Ishikawa (cell line): ENCODE measurements at regions not wholly inside any gene's neighbourhood (a gene's known extent, or its start where the extent isn't known, plus 50 kb on each side); places are given as distances from the start of the nearest gene placed in this dataset.

ENCODE experiments used
- CEBPB ChIP-seq: IDR thresholded peaks from 2 replicates; pipeline ENCODE4 v1.6.1; 2012
- CREB1 ChIP-seq: IDR thresholded peaks from 2 replicates; pipeline ENCODE4 v1.6.1; 2012; ENCODE audit warnings: low read depth
- EGR1 ChIP-seq: IDR thresholded peaks from 2 replicates; pipeline ENCODE4 v1.6.1; 2012
- EP300 ChIP-seq: IDR thresholded peaks from 2 replicates; pipeline ENCODE4 v1.6.1; 2012; ENCODE audit warnings: borderline replicate concordance
- FOXM1 ChIP-seq: IDR thresholded peaks from 2 replicates; pipeline ENCODE4 v1.6.1; 2012; ENCODE audit warnings: low read depth, borderline replicate concordance
- MAX ChIP-seq: IDR thresholded peaks from 2 replicates; pipeline ENCODE4 v1.6.1; 2012
- NFIC ChIP-seq: IDR thresholded peaks from 2 replicates; pipeline ENCODE4 v1.6.1; 2012
- RAD21 ChIP-seq: IDR thresholded peaks from 2 replicates; pipeline ENCODE4 v1.6.1; 2012; ENCODE audit warnings: low read depth
- TAF1 ChIP-seq: IDR thresholded peaks from 2 replicates; pipeline ENCODE4 v1.6.1; 2012; ENCODE audit warnings: low read depth, mild to moderate bottlenecking
- TCF12 ChIP-seq: IDR thresholded peaks from 2 replicates; pipeline ENCODE4 v1.6.1; 2012; ENCODE audit warnings: low read depth
- TEAD4 ChIP-seq: IDR thresholded peaks from 2 replicates; pipeline ENCODE4 v1.6.1; 2012
- USF1 ChIP-seq: IDR thresholded peaks from 2 replicates; pipeline ENCODE4 v1.6.1; 2012
- YY1 ChIP-seq: IDR thresholded peaks from 2 replicates; pipeline ENCODE4 v1.6.1; 2012; ENCODE audit warnings: low read depth
- ZBTB7A ChIP-seq: IDR thresholded peaks from 2 replicates; pipeline ENCODE4 v1.6.1; 2012; ENCODE audit warnings: low read depth
- TF ChIP-seq, protein P1 (sequence below): IDR thresholded peaks from 2 replicates; pipeline ENCODE4 v1.6.1; 2012; ENCODE audit warnings: low read depth, mild to moderate bottlenecking

DNA sequence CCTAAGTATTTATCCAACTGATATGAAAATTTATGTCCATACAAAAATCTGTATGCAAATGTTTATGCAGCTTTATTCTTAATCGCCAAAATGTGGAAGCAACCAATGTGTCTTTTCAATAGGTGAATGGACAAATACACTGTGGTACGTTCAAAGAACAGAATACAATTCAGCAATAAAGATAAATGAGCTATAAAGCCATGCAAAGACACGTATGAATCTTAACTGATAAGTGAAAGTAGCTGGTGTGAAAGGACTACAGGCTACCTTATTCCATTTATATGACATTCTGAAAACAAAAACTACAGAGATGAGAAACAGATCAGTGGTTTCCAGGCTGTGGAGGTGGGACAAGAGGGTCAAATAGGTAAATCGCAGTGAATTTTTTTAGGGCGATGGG, 419.6 kb upstream of the B3GALT2 start:
- TF ChIP-seq NFIC (no peak), EP300 (no peak), TEAD4 (no peak), TCF12 (no peak), EGR1 (no peak), TAF1 (no peak), MAX (no peak), CEBPB (no peak), ZBTB7A (no peak), RAD21 (no peak), YY1 (no peak), FOXM1 (no peak)
- TF ChIP-seq, protein P1, sequence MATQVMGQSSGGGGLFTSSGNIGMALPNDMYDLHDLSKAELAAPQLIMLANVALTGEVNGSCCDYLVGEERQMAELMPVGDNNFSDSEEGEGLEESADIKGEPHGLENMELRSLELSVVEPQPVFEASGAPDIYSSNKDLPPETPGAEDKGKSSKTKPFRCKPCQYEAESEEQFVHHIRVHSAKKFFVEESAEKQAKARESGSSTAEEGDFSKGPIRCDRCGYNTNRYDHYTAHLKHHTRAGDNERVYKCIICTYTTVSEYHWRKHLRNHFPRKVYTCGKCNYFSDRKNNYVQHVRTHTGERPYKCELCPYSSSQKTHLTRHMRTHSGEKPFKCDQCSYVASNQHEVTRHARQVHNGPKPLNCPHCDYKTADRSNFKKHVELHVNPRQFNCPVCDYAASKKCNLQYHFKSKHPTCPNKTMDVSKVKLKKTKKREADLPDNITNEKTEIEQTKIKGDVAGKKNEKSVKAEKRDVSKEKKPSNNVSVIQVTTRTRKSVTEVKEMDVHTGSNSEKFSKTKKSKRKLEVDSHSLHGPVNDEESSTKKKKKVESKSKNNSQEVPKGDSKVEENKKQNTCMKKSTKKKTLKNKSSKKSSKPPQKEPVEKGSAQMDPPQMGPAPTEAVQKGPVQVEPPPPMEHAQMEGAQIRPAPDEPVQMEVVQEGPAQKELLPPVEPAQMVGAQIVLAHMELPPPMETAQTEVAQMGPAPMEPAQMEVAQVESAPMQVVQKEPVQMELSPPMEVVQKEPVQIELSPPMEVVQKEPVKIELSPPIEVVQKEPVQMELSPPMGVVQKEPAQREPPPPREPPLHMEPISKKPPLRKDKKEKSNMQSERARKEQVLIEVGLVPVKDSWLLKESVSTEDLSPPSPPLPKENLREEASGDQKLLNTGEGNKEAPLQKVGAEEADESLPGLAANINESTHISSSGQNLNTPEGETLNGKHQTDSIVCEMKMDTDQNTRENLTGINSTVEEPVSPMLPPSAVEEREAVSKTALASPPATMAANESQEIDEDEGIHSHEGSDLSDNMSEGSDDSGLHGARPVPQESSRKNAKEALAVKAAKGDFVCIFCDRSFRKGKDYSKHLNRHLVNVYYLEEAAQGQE, result no peak

GRCh38 chr1:193602705-193603104, 416.3 kb upstream of the B3GALT2 start:
- TF ChIP-seq ZBTB7A (no peak), USF1 (no peak), MAX (no peak), TEAD4 (no peak), NFIC (no peak), FOXM1 (no peak), YY1 (no peak), RAD21 (no peak), TAF1 (no peak), CEBPB (no peak), TCF12 (no peak), EGR1 (no peak), CREB1 (no peak), EP300 (no peak)

DNA sequence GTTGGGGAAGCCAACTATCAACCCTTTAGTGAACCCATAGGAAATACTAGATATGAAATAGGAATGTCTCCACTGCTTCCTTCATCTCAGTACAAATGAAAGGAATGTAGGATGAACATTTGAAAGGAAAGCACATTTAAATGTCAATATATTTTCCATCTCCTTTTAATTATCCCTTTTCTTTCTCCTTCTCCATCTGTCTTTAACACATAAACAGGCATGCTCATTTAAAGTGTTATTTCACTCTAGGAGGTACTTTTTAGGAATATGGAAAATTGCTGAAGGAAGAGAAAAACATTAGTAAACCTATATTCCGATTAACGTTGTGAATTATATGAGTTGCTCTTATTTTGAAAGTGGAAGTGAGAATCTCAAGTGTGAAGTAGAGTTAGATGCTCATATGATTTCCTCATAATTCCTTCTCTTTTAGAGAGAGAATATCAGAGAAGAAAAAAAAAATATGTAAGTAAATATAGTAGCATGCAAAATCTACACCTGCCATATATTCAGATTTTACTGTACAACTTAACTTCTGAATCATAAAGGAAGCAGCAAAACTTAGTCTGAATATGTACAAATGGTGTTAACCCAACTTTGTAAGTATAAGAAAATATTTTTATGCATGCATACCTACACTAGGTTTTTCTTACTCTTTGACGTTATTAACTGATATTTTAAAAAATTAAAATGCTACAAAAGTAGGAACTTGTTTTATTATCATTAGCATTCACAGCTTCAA, 406.9 kb upstream of the B3GALT2 start:
- TF ChIP-seq EGR1 (no peak), USF1 (no peak), MAX (no peak), EP300 (no peak), TAF1 (no peak), RAD21 (no peak), TCF12 (no peak), ZBTB7A (no peak), YY1 (no peak), CEBPB (no peak), NFIC (no peak), CREB1 (no peak), TEAD4 (no peak), FOXM1 (no peak)
- TF ChIP-seq, protein P1, result no peak

DNA sequence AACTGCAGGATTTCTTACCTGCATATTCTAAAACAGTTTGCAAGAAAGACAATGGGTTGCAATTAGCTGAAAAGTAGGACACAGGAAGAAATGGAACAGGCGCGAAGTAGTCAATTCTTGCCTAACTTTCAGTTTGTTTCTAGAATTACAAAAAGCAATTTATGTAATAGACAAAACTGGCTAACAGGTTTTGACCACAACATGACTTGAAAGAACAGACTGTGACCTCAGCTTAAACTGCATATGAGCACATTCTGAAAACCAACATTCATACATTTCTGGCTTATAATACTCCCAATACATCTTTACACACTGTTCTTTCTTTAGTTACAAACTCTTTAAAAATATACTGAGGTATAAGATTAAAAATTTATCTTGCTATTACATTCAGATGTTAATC, 405.9 kb upstream of the B3GALT2 start:
- TF ChIP-seq TCF12 (no peak), MAX (no peak), EGR1 (no peak), TAF1 (no peak), EP300 (no peak), USF1 (no peak), CREB1 (no peak), FOXM1 (no peak), TEAD4 (no peak), ZBTB7A (no peak), RAD21 (no peak)
- TF ChIP-seq, protein P1, result no peak
